M059J (cell line): ENCODE measurements at regions not wholly inside any gene's neighbourhood (a gene's known extent, or its start where the extent isn't known, plus 50 kb on each side); places are given as distances from the start of the nearest gene placed in this dataset.
A peak's percentile ranks its signal among the peaks of the same experiment; 100 is the strongest.
"Not testable (repeated sequence)": the region's sequence is repeated elsewhere in the genome, so short reads cannot be mapped to it uniquely, and the experiment has no call there.

Experiments used
- DNase-seq: peaks from one replicate; pipeline ENCODE4 v3.0.0-alpha.2; 2012; ENCODE audit warnings: low read depth

DNA sequence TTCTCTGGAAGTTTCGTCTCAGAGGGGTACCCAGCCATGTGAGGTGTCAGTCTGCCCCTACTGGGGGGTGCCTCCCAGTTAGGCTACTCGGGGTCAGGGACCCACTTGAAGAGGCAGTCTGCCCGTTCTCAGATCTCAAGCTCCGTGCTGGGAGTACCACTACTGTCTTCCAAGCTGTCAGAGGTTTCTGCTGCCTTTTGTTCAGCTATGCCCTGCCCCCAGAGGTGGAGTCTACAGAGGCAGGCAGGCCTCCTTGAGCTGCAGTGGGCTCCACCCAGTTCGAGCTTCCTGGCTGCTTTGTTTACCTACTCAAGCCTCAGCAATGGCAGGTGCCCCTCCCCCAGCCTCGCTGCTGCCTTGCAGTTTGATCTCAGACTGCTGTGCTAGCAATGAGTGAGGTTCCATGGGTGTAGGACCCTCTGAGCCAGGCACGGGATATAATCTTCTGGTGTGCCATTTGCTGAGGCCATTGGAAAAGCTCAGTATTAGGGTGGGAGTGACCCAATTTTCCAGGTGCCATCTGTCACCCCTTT, 71.0 kb upstream of the SH3GLB1 start:
- not testable (repeated sequence) for DNase-seq

DNA sequence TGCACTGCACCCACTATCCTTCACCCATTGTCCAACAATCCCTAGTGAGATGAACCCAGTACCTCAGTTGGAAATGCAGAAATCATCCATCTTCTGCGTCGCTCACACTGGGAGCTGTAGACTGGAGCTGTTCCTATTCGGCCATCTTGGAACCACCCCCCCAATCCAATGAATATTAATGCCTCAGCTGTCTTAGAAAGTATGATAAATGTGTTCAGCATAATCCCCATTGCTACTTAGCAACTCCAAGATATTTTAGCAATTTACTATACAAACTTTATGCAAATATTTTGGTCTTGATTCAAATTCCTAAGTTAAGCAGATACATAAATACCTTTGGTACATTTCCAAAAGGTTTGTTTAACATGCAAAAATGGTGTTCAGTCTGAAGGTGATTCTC, 70.5 kb upstream of the SH3GLB1 start:
- no peak for DNase-seq

GRCh38 chr1:86636898-86637297, 67.5 kb upstream of the SH3GLB1 start:
- no peak for DNase-seq

- DNase-seq: no peak
Observed at GRCh38 chr1:86640161-86640670, 64.2 kb upstream of the SH3GLB1 start.

GRCh38 chr1:86641318-86641717, 63.1 kb upstream of the SH3GLB1 start:
- no peak for DNase-seq

- DNase-seq: not testable (repeated sequence)
Observed at GRCh38 chr1:86644655-86645054, 59.7 kb upstream of the SH3GLB1 start.

DNA sequence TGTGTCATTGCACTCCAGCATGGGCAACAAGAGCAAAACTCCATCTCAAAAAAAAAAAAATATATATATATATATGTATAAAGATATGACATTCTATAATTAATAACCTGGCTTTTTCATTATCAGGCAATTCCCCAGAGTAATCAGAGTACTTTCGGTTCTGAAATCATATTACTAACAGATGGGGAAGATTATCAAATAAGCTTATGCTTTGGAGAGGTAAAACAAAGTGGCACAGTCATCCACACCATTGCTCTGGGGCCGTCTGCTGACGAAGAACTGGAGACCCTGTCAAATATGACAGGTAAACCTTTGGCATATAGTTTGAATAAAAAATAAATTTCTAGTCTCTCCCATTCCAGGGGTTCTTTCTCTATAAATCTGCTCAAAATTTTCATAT, 58.5 kb upstream of the SH3GLB1 start:
- no peak for DNase-seq

GRCh38 chr1:86646256-86646655, 58.1 kb upstream of the SH3GLB1 start:
- no peak for DNase-seq

GRCh38 chr1:86648255-86648654, 56.1 kb upstream of the SH3GLB1 start:
- DNase-seq: peak; percentile 90

DNA sequence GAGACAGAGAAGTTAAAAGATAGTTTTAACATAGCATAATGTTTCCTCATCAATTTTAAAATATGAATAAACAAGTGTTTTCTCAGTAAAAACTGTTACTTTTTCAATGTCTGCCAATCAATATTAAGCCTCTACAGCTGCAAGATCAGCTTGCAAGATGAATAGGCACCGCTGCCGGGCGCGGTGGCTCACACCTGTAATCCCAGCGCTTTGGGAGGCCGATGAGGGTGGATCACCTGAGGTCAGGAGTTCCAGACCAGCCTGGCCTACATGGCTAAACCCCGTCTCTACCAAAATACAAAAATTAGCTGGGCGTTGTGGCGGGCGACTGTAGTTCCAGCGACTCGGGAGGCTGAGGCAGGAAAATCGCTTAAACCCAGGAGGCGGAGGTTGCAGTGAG, 54.8 kb upstream of the SH3GLB1 start:
- DNase-seq: no peak

DNA sequence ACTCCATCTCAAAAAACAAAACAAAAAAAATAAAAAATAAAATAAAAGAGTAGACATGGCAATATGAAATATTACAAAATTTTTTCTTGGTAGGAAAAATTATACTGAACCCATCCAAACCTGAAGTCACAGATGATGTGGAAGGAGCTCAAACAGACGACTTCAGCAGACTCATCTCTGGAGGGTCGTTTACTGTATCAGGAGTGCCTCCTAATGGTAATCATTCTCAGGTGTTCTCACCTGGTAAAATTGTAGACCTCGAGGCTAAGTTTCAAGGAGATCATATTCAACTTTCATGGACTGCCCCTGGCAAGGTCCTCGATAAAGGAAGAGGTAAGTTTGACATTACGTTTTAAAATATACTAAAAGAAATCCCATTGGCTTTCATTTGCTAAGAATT, 54.3 kb upstream of the SH3GLB1 start:
- DNase-seq: no peak
